ENCODE measurements at regions not wholly inside any gene's neighbourhood (a gene's known extent, or its start where the extent isn't known, plus 50 kb on each side); places are given as distances from the start of the nearest gene placed in this dataset.
A peak's percentile ranks its signal among the peaks of the same experiment; 100 is the strongest.

DNA sequence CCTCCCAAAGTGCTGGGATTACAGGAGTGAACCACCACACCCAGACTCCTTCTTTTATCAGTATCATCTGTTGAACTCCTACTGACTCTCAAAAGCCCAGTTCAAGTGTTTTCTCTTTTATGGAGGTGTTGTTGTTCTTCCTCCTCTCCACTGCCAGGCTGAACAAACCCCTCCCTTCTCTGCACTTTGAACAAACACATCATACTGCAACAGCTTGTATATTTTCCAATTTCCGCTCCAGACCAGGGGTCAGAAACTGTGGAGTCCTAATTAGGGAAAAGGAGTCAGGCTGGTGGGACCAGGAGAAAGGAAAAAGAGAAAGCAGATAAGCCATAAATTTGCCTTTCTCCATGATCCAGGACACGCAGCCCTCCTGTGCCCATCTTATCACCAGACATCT, 148.1 kb upstream of the HMHB1 start (continued):
- TF ChIP-seq, protein P1, sequence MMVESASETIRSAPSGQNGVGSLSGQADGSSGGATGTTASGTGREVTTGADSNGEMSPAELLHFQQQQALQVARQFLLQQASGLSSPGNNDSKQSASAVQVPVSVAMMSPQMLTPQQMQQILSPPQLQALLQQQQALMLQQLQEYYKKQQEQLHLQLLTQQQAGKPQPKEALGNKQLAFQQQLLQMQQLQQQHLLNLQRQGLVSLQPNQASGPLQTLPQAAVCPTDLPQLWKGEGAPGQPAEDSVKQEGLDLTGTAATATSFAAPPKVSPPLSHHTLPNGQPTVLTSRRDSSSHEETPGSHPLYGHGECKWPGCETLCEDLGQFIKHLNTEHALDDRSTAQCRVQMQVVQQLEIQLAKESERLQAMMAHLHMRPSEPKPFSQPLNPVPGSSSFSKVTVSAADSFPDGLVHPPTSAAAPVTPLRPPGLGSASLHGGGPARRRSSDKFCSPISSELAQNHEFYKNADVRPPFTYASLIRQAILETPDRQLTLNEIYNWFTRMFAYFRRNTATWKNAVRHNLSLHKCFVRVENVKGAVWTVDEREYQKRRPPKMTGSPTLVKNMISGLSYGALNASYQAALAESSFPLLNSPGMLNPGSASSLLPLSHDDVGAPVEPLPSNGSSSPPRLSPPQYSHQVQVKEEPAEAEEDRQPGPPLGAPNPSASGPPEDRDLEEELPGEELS (CRISPR knock-in tag; IDR thresholded peaks at IDR 0.05) = 0 out of 2 replicates have a peak, but pooled peaks have one; percentile 14
- peak; percentile 22; the same call in 1 of the 2 replicates for TF ChIP-seq SALL1 (CRISPR knock-in tag; IDR thresholded peaks at IDR 0.05)
- TF ChIP-seq ZFP1 (CRISPR knock-in tag; IDR thresholded peaks at IDR 0.05) = no peak
- TF ChIP-seq, protein P2, sequence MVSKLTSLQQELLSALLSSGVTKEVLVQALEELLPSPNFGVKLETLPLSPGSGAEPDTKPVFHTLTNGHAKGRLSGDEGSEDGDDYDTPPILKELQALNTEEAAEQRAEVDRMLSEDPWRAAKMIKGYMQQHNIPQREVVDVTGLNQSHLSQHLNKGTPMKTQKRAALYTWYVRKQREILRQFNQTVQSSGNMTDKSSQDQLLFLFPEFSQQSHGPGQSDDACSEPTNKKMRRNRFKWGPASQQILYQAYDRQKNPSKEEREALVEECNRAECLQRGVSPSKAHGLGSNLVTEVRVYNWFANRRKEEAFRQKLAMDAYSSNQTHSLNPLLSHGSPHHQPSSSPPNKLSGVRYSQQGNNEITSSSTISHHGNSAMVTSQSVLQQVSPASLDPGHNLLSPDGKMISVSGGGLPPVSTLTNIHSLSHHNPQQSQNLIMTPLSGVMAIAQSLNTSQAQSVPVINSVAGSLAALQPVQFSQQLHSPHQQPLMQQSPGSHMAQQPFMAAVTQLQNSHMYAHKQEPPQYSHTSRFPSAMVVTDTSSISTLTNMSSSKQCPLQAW (CRISPR knock-in tag; IDR thresholded peaks at IDR 0.05) = 0 out of 2 replicates have a peak, but pooled peaks have one; percentile 66
- TF ChIP-seq ZNF180 (CRISPR knock-in tag; IDR thresholded peaks at IDR 0.05; ENCODE audit: borderline replicate concordance, low read depth) = no peak
- TF ChIP-seq, protein P3, sequence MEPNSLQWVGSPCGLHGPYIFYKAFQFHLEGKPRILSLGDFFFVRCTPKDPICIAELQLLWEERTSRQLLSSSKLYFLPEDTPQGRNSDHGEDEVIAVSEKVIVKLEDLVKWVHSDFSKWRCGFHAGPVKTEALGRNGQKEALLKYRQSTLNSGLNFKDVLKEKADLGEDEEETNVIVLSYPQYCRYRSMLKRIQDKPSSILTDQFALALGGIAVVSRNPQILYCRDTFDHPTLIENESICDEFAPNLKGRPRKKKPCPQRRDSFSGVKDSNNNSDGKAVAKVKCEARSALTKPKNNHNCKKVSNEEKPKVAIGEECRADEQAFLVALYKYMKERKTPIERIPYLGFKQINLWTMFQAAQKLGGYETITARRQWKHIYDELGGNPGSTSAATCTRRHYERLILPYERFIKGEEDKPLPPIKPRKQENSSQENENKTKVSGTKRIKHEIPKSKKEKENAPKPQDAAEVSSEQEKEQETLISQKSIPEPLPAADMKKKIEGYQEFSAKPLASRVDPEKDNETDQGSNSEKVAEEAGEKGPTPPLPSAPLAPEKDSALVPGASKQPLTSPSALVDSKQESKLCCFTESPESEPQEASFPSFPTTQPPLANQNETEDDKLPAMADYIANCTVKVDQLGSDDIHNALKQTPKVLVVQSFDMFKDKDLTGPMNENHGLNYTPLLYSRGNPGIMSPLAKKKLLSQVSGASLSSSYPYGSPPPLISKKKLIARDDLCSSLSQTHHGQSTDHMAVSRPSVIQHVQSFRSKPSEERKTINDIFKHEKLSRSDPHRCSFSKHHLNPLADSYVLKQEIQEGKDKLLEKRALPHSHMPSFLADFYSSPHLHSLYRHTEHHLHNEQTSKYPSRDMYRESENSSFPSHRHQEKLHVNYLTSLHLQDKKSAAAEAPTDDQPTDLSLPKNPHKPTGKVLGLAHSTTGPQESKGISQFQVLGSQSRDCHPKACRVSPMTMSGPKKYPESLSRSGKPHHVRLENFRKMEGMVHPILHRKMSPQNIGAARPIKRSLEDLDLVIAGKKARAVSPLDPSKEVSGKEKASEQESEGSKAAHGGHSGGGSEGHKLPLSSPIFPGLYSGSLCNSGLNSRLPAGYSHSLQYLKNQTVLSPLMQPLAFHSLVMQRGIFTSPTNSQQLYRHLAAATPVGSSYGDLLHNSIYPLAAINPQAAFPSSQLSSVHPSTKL (CRISPR knock-in tag; IDR thresholded peaks at IDR 0.05) = peak; percentile 41
- peak; percentile 69; the same call in 1 of the 2 replicates for TF ChIP-seq ETV5 (CRISPR knock-in tag; IDR thresholded peaks at IDR 0.05; ENCODE audit: borderline replicate concordance)
- TF ChIP-seq HMG20A (CRISPR knock-in tag; IDR thresholded peaks at IDR 0.05; ENCODE audit: borderline replicate concordance) = peak; percentile 26; the same call in 1 of the 2 replicates
- TF ChIP-seq ZKSCAN5 (CRISPR knock-in tag; IDR thresholded peaks at IDR 0.05) = 0 out of 2 replicates have a peak, but pooled peaks have one; percentile 44
- peak; percentile 78 for TF ChIP-seq MIXL1 (CRISPR knock-in tag; IDR thresholded peaks at IDR 0.05)
- no peak for TF ChIP-seq NFYB (CRISPR knock-in tag; IDR thresholded peaks at IDR 0.05)
- TF ChIP-seq ZNF790 (CRISPR knock-in tag; IDR thresholded peaks at IDR 0.05; ENCODE audit: borderline replicate concordance) = no peak
- no peak for TF ChIP-seq PCBP2 (optimal IDR thresholded peaks at IDR 0.05; ENCODE audit: low read depth, low read length, poor library complexity, severe bottlenecking)
- TF ChIP-seq TSC22D2 (CRISPR knock-in tag; IDR thresholded peaks at IDR 0.05; ENCODE audit: borderline replicate concordance) = no peak
- TF ChIP-seq IKZF4 (CRISPR knock-in tag; IDR thresholded peaks at IDR 0.05; ENCODE audit: borderline replicate concordance, low read depth, not compliant biosample characterization) = no peak
- TF ChIP-seq, protein P4, sequence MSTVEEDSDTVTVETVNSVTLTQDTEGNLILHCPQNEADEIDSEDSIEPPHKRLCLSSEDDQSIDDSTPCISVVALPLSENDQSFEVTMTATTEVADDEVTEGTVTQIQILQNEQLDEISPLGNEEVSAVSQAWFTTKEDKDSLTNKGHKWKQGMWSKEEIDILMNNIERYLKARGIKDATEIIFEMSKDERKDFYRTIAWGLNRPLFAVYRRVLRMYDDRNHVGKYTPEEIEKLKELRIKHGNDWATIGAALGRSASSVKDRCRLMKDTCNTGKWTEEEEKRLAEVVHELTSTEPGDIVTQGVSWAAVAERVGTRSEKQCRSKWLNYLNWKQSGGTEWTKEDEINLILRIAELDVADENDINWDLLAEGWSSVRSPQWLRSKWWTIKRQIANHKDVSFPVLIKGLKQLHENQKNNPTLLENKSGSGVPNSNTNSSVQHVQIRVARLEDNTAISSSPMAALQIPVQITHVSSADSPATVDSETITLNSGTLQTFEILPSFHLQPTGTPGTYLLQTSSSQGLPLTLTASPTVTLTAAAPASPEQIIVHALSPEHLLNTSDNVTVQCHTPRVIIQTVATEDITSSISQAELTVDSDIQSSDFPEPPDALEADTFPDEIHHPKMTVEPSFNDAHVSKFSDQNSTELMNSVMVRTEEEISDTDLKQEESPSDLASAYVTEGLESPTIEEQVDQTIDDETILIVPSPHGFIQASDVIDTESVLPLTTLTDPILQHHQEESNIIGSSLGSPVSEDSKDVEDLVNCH (CRISPR knock-in tag; IDR thresholded peaks at IDR 0.05) = no peak

Measured in HepG2 (cell line).